Upper lobe of left lung (tissue), 6 donors: ENCODE measurements at regions not wholly inside any gene's neighbourhood (a gene's known extent, or its start where the extent isn't known, plus 50 kb on each side); places are given as distances from the start of the nearest gene placed in this dataset.

Experiments used
- ATAC-seq, 2 donors: fragments of 200-7000 bp; cut with Tn5 transposase; one replicate each; pipeline ENCODE4 v1.9.1; 2022; ENCODE audit warnings: mild to moderate bottlenecking in 2 of 2, moderate library complexity in 2 of 2; ENCODE audit not compliant: low FRiP score in 2 of 2
- DNase-seq, 2 donors: peaks; one replicate each; pipeline ENCODE4 v3.0.0-alpha.2; 2019 to 2020
- H3K27ac ChIP-seq, 4 donors: fragments of 200-600 bp; sonication (generic); one replicate each; pipeline ENCODE4 v1.5.1; 2016 to 2019
- H3K27me3 ChIP-seq, 4 donors: fragments of 200-600 bp; sonication (generic); one replicate each; pipeline ENCODE4 v1.5.1; 2017 to 2019
- H3K36me3 ChIP-seq, 4 donors: fragments of 200-600 bp; sonication (generic); one replicate each; pipeline ENCODE4 v1.5.1; 2016 to 2019
- H3K4me1 ChIP-seq, 4 donors: fragments of 200-600 bp; sonication (generic); one replicate each; pipeline ENCODE4 v1.5.1; 2018 to 2019
- H3K4me3 ChIP-seq, 4 donors: fragments of 200-600 bp; sonication (generic); one replicate each; pipeline ENCODE4 v1.5.1; 2017 to 2019; ENCODE audit warnings: mild to moderate bottlenecking in 2 of 4, moderate library complexity in 1 of 4
- H3K9me3 ChIP-seq, 4 donors: fragments of 200-600 bp; sonication (generic); one replicate each; pipeline ENCODE4 v1.5.1; 2018 to 2019
- EP300 ChIP-seq, 4 donors: sonication (generic); formaldehyde crosslinking; IDR thresholded peaks; one replicate each; pipeline ENCODE4 v1.5.1; 2017; ENCODE audit warnings: antibody characterized with exemption in 4 of 4, control low read depth in 2 of 4
- POLR2A ChIP-seq, 4 donors: fragments of 450-650 bp; IDR thresholded peaks; one replicate each; pipeline ENCODE4 v1.5.1; 2016 to 2017; ENCODE audit warnings: antibody characterized with exemption in 4 of 4, mild to moderate bottlenecking in 2 of 4
- POLR2AphosphoS5 ChIP-seq, 2 donors: sonication (generic); formaldehyde crosslinking; IDR thresholded peaks; one replicate each; pipeline ENCODE4 v1.5.1; 2017; ENCODE audit warnings: antibody characterized with exemption in 2 of 2
- WGBS, 2 donors: methylation state at CpG; one replicate each; pipeline ENCODE4 v1.1.5; 2017 to 2018; 5-methylcytosine and 5-hydroxymethylcytosine counted together
- TF ChIP-seq, protein P1 (sequence below), 6 experiments: fragments of 450-650 bp in 4 of 6; fragments of 200-600 bp in 2 of 6; sonication (generic) in 2 of 6; IDR thresholded peaks; one replicate each; pipeline ENCODE4 v1.5.1; 2016 to 2019; ENCODE audit warnings: antibody characterized with exemption in 6 of 6
- donor health status: DM: no; HTN: no; CAD: no; lungs with moderate emphysema.
- donor health status: DM: no; HTN: yes; CAD: no; lungs with severe emphysema.

DNA sequence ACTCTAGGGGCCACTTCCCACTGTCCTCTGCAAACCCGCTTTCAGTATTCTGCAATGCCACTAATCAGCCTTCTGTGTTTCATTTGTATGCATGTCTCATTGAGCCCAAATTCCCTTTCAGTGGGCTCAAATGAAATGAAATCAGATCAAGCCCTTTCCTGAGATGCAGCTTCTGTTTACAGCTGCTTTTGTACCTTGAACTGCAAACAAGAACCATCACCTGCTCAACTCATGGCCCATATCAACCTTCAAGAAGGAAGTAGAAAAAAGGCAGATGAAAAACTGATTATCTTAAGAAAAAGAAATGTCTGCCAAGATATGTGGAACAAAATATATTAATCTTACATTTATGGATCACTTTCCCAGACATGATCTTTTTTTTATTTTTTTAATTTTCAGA lies 141.1 kb upstream of the ARHGAP42 start:
- no peaks in the 10 kb centered on the region for H3K9me3 ChIP-seq
- no peaks in the 10 kb centered on the region for H3K27me3 ChIP-seq
- DNase-seq (no peak), ATAC-seq (no peak)
- H3K4me1 ChIP-seq: no peaks in the 10 kb centered on the region
- H3K36me3 ChIP-seq: no peaks in the 10 kb centered on the region
- H3K4me3 ChIP-seq: no peak overlapping the region
- 84 to 95% methylated on average over 1 of the region's 1 CpG for WGBS, 2 donors
- H3K27ac ChIP-seq: no peak overlapping the region
- TF ChIP-seq POLR2A (IDR thresholded peaks at IDR 0.05) (no peak), EP300 (IDR thresholded peaks at IDR 0.05) (no peak), POLR2AphosphoS5 (IDR thresholded peaks at IDR 0.05) (no peak)
- TF ChIP-seq, protein P1, sequence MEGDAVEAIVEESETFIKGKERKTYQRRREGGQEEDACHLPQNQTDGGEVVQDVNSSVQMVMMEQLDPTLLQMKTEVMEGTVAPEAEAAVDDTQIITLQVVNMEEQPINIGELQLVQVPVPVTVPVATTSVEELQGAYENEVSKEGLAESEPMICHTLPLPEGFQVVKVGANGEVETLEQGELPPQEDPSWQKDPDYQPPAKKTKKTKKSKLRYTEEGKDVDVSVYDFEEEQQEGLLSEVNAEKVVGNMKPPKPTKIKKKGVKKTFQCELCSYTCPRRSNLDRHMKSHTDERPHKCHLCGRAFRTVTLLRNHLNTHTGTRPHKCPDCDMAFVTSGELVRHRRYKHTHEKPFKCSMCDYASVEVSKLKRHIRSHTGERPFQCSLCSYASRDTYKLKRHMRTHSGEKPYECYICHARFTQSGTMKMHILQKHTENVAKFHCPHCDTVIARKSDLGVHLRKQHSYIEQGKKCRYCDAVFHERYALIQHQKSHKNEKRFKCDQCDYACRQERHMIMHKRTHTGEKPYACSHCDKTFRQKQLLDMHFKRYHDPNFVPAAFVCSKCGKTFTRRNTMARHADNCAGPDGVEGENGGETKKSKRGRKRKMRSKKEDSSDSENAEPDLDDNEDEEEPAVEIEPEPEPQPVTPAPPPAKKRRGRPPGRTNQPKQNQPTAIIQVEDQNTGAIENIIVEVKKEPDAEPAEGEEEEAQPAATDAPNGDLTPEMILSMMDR (IDR thresholded peaks at IDR 0.05): no peak

- no peaks in the 10 kb centered on the region for H3K27me3 ChIP-seq
- H3K9me3 ChIP-seq: no peaks in the 10 kb centered on the region
- DNase-seq: no peak
- no peak overlapping the region for H3K27ac ChIP-seq
- ATAC-seq: no peak
- no peaks in the 10 kb centered on the region for H3K36me3 ChIP-seq
- 88 to 95% methylated on average over 2 of the region's 2 CpGs for WGBS, 2 donors
- H3K4me1 ChIP-seq: no peaks in the 10 kb centered on the region
- TF ChIP-seq POLR2A (IDR thresholded peaks at IDR 0.05) (no peak), POLR2AphosphoS5 (IDR thresholded peaks at IDR 0.05) (no peak), EP300 (IDR thresholded peaks at IDR 0.05) (no peak)
- TF ChIP-seq, protein P1 (IDR thresholded peaks at IDR 0.05): no peak
- no peak overlapping the region for H3K4me3 ChIP-seq
Measured at GRCh38 chr11:100546714-100547113, 140.4 kb upstream of the ARHGAP42 start.

- DNase-seq (no peak), ATAC-seq (no peak)
- TF ChIP-seq, protein P1 (IDR thresholded peaks at IDR 0.05): no peak
- TF ChIP-seq POLR2AphosphoS5 (IDR thresholded peaks at IDR 0.05): no peak
- TF ChIP-seq POLR2A (IDR thresholded peaks at IDR 0.05): no peak
- TF ChIP-seq EP300 (IDR thresholded peaks at IDR 0.05): no peak
- Histone ChIP-seq H3K36me3 (no peaks in the 10 kb centered on the region), H3K4me1 (no peaks in the 10 kb centered on the region), H3K27ac (no peak overlapping the region), H3K9me3 (no peaks in the 10 kb centered on the region), H3K4me3 (no peak overlapping the region), H3K27me3 (no peaks in the 10 kb centered on the region)
- 82 to 84% methylated on average over 2 of the region's 2 CpGs for WGBS, 2 donors
Measured at GRCh38 chr11:100550298-100550697, 136.8 kb upstream of the ARHGAP42 start.

DNA sequence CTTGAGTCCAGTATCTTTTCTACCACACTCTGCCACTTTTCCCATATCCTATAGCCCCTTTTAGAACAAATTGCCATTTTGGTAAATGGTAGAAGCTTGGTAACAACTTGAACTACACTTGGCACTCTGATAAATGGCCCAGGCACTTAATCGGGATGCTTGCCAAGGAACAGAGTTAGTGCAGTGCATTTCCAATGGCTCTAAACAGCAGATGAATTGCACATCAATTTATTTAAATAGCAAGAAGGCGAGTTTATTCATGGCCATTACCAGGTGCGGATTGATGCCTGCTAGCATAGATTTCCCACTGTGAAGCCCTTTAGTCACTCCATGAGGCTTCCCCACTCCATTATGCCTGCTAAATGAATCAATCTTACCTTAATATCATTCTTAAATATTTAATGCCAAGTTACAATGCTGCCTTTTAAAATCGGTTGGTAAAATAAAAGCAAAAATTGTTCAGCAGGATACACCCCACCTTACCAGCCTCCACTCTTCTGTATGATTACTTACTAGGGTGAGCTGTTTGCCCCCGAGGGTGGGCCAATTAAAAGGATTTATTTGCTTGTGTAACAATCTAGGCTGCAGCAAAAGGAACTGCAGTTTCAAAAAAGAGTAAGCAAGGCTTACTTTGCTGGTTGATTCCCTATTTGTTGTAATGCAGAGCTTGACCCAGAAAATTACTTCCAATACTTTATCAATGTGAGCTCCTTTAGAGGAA lies 136.0 kb upstream of the ARHGAP42 start:
- Histone ChIP-seq H3K27ac (no peak overlapping the region), H3K36me3 (no peaks in the 10 kb centered on the region), H3K9me3 (no peaks in the 10 kb centered on the region), H3K27me3 (no peaks in the 10 kb centered on the region), H3K4me1 (no peaks in the 10 kb centered on the region), H3K4me3 (no peak overlapping the region)
- ATAC-seq: no peak
- no peak for DNase-seq
- WGBS, 2 donors: 61 to 67% methylated on average over 5 of the region's 5 CpGs
- TF ChIP-seq POLR2AphosphoS5 (IDR thresholded peaks at IDR 0.05) (no peak), EP300 (IDR thresholded peaks at IDR 0.05) (no peak), POLR2A (IDR thresholded peaks at IDR 0.05) (no peak)
- TF ChIP-seq, protein P1 (IDR thresholded peaks at IDR 0.05): no peak

DNA sequence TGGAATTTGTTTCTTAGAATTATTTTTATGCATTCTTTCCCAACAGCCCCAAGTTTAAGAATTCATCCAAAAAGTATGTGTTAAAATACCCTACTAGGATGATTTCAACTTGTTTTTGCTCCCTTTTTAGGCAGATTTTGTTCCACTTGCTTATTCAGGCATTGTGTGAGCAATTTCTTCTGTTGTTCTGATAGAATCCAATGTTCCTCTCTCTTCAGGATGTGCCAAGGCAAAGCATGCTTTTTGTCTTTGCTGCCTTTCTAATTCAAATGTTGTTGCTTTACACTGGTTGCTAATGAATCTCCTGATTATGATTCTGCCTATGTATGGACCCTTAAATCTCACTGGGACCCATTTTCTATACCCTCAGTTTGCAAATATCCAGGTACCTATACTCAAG lies 131.2 kb upstream of the ARHGAP42 start:
- DNase-seq: no peak
- no peak for ATAC-seq
- Histone ChIP-seq H3K4me1 (peaks cover 0 to 2% (median 0%) of the 10 kb centered on the region in 4 donors), H3K27ac (no peak overlapping the region), H3K9me3 (no peaks in the 10 kb centered on the region), H3K4me3 (no peak overlapping the region), H3K27me3 (no peaks in the 10 kb centered on the region), H3K36me3 (no peaks in the 10 kb centered on the region)
- TF ChIP-seq POLR2A (IDR thresholded peaks at IDR 0.05) (no peak), POLR2AphosphoS5 (IDR thresholded peaks at IDR 0.05) (no peak), EP300 (IDR thresholded peaks at IDR 0.05) (no peak)
- TF ChIP-seq, protein P1 (IDR thresholded peaks at IDR 0.05): no peak
